Activated naive CD8-positive, alpha-beta T cell treated with anti-CD3 and anti-CD28 coated beads for 36 hours (primary cell): ENCODE measurements at regions not wholly inside any gene's neighbourhood (a gene's known extent, or its start where the extent isn't known, plus 50 kb on each side); places are given as distances from the start of the nearest gene placed in this dataset.

Experiments used
- DNase-seq: peaks from one replicate; pipeline ENCODE4 v3.0.0; 2021
- H3K27ac Mint-ChIP-seq: one replicate; pipeline ENCODE4 v1.8.0; 2022; ENCODE audit warnings: mild to moderate bottlenecking, moderate library complexity, mixed read lengths
- H3K27me3 Mint-ChIP-seq: one replicate; pipeline ENCODE4 v1.8.0; 2022; ENCODE audit warnings: mild to moderate bottlenecking, mixed read lengths
- H3K36me3 Mint-ChIP-seq: one replicate; pipeline ENCODE4 v1.8.0; 2021; ENCODE audit warnings: mild to moderate bottlenecking, mixed read lengths
- H3K4me1 Mint-ChIP-seq: one replicate; pipeline ENCODE4 v1.8.0; 2021; ENCODE audit warnings: mixed read lengths
- H3K4me3 Mint-ChIP-seq: one replicate; pipeline ENCODE4 v1.8.0; 2022; ENCODE audit warnings: mild to moderate bottlenecking, moderate library complexity, mixed read lengths
- H3K9me3 Mint-ChIP-seq: one replicate; pipeline ENCODE4 v1.8.0; 2022; ENCODE audit warnings: mixed read lengths

- no peaks in the 10 kb centered on the region for H3K36me3 Mint-ChIP-seq
- no peak overlapping the region for H3K27ac Mint-ChIP-seq
- peaks cover 26% of the 10 kb centered on the region for H3K27me3 Mint-ChIP-seq
- peaks cover 2% of the 10 kb centered on the region for H3K4me1 Mint-ChIP-seq
- H3K9me3 Mint-ChIP-seq = no peaks in the 10 kb centered on the region
- H3K4me3 Mint-ChIP-seq = no peak overlapping the region
- no peak for DNase-seq
Measured at GRCh38 chr21:35682904-35683549, 377.3 kb downstream of the SETD4 start.

DNA sequence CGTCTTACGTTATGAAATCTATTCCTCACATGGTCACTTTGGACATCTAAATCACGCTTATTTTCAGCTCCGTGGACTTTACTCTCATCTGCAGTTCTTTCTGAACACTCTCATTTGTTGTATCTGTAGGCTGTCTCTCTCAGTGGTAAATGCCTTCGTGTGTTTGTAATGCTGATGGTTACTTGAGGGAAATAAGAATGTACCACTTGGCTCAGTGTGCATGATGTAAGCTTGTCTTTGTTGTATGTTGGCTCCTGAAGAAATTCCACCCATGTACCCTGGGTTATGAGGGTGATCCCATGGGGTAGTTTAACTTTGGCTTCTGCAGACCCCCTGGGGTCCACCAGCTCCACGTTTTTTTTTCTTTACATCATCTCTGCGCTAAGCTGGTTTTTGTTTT is 378.4 kb downstream of the SETD4 start:
- no peak overlapping the region for H3K27ac Mint-ChIP-seq
- H3K27me3 Mint-ChIP-seq = peaks cover 15% of the 10 kb centered on the region
- DNase-seq = no peak

GRCh38 chr21:35679076-35679475 is 381.2 kb downstream of the SETD4 start:
- peaks cover 2% of the 10 kb centered on the region for H3K4me1 Mint-ChIP-seq
- H3K27ac Mint-ChIP-seq = no peak overlapping the region
- no peaks in the 10 kb centered on the region for H3K9me3 Mint-ChIP-seq
- H3K4me3 Mint-ChIP-seq = no peak overlapping the region
- peaks cover 7% of the 10 kb centered on the region for H3K27me3 Mint-ChIP-seq
- H3K36me3 Mint-ChIP-seq = no peaks in the 10 kb centered on the region
- DNase-seq = no peak

More for the DNA sequence above, 378.4 kb downstream of the SETD4 start:
- no peaks in the 10 kb centered on the region for H3K9me3 Mint-ChIP-seq
- H3K4me3 Mint-ChIP-seq = no peak overlapping the region
- peaks cover 2% of the 10 kb centered on the region for H3K4me1 Mint-ChIP-seq
- H3K36me3 Mint-ChIP-seq = no peaks in the 10 kb centered on the region

GRCh38 chr21:35678393-35678792 is 381.9 kb downstream of the SETD4 start:
- peaks cover 2% of the 10 kb centered on the region for H3K4me1 Mint-ChIP-seq
- no peaks in the 10 kb centered on the region for H3K9me3 Mint-ChIP-seq
- H3K27me3 Mint-ChIP-seq = peaks cover 7% of the 10 kb centered on the region
- no peak overlapping the region for H3K4me3 Mint-ChIP-seq
- no peaks in the 10 kb centered on the region for H3K36me3 Mint-ChIP-seq
- DNase-seq = no peak
- no peak overlapping the region for H3K27ac Mint-ChIP-seq

- Mint-ChIP-seq H3K27ac (no peak overlapping the region), H3K4me1 (no peaks in the 10 kb centered on the region), H3K4me3 (no peak overlapping the region), H3K36me3 (no peaks in the 10 kb centered on the region), H3K9me3 (no peaks in the 10 kb centered on the region), H3K27me3 (peaks cover 7% of the 10 kb centered on the region)
- no peak for DNase-seq
Measured at GRCh38 chr21:35677298-35677841, 383.0 kb downstream of the SETD4 start.

DNA sequence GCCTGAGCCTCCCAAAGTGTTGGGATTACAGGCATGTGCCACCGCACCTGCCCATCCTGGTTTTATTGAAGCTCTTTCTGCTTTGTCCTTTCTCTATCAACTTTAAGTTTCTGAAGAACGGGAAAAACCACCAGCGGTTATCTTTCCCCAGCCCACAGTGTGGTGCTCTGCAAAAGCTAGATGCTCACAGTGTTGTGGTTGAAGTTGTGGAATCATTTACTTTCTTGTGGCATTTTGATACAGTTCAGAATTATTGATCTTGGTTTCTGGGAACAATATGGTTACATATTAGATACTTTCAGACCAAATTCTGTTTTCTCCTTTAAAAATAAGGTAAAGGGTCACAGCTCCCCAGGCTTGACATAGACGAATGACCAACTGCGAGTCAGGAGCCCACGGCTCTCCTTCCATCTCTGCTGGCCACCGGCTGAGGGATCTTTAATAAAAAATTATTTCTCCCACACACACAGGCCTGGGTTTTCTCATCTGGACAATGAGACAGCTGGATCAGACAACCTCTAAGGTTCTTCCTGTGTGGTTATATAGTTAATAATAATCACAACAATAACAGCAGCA is 385.3 kb downstream of the SETD4 start:
- H3K4me1 Mint-ChIP-seq = no peaks in the 10 kb centered on the region
- H3K27ac Mint-ChIP-seq = no peak overlapping the region
- H3K4me3 Mint-ChIP-seq = no peak overlapping the region
- H3K36me3 Mint-ChIP-seq = no peaks in the 10 kb centered on the region
- H3K27me3 Mint-ChIP-seq = peaks cover 4% of the 10 kb centered on the region
- no peaks in the 10 kb centered on the region for H3K9me3 Mint-ChIP-seq
- no peak for DNase-seq

GRCh38 chr21:35674091-35674671 is 386.1 kb downstream of the SETD4 start:
- DNase-seq = no peak
- Mint-ChIP-seq H3K36me3 (no peaks in the 10 kb centered on the region), H3K27me3 (peaks cover 9% of the 10 kb centered on the region), H3K4me1 (no peaks in the 10 kb centered on the region), H3K27ac (no peak overlapping the region), H3K4me3 (no peak overlapping the region), H3K9me3 (no peaks in the 10 kb centered on the region)

DNA sequence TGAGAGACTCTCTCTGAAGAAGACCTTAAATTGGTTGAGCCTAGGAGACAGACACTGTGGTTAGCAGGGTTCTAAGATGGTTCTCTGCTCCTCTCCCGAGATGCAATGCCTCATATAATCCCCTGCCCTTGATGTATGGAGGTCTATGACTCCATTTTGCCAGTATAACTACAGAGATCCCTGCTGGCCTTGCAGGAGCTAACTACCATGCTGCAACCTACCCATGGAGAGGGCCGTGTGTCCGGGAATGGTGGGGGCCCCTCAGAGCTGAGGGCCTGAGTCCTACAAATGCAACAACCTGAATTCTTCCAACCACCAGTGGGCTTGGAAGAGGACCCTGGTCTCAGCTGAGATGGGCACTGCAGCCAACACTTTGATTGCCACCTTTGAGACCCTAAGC is 388.0 kb downstream of the SETD4 start:
- Mint-ChIP-seq H3K27me3 (peaks cover 14% of the 10 kb centered on the region), H3K27ac (no peak overlapping the region), H3K36me3 (no peaks in the 10 kb centered on the region), H3K4me1 (no peaks in the 10 kb centered on the region), H3K4me3 (no peak overlapping the region), H3K9me3 (no peaks in the 10 kb centered on the region)
- DNase-seq = no peak

GRCh38 chr21:35664683-35665082 is 395.6 kb downstream of the SETD4 start:
- no peak for DNase-seq
- Mint-ChIP-seq H3K4me1 (peaks cover 2% of the 10 kb centered on the region), H3K9me3 (no peaks in the 10 kb centered on the region)

GRCh38 chr21:35663856-35664606 is 396.3 kb downstream of the SETD4 start:
- no peaks in the 10 kb centered on the region for H3K36me3 Mint-ChIP-seq
- H3K9me3 Mint-ChIP-seq = no peaks in the 10 kb centered on the region
- H3K27me3 Mint-ChIP-seq = peaks cover 8% of the 10 kb centered on the region
- no peak overlapping the region for H3K27ac Mint-ChIP-seq
- peaks cover 2% of the 10 kb centered on the region for H3K4me1 Mint-ChIP-seq
- DNase-seq = no peak
- no peak overlapping the region for H3K4me3 Mint-ChIP-seq

More at GRCh38 chr21:35664683-35665082, 395.6 kb downstream of the SETD4 start:
- Mint-ChIP-seq H3K4me3 (no peak overlapping the region), H3K27ac (no peak overlapping the region), H3K27me3 (peaks cover 12% of the 10 kb centered on the region), H3K36me3 (no peaks in the 10 kb centered on the region)

GRCh38 chr21:35658242-35658641 is 402.1 kb downstream of the SETD4 start:
- Mint-ChIP-seq H3K36me3 (no peaks in the 10 kb centered on the region), H3K27me3 (no peaks in the 10 kb centered on the region), H3K4me3 (no peak overlapping the region), H3K4me1 (peaks cover 8% of the 10 kb centered on the region), H3K9me3 (no peaks in the 10 kb centered on the region), H3K27ac (no peak overlapping the region)
- DNase-seq = no peak

GRCh38 chr21:35652872-35653271 is 407.5 kb downstream of the SETD4 start:
- H3K36me3 Mint-ChIP-seq = no peaks in the 10 kb centered on the region
- no peak for DNase-seq
- H3K4me1 Mint-ChIP-seq = peaks cover 2% of the 10 kb centered on the region
- H3K4me3 Mint-ChIP-seq = no peak overlapping the region
- H3K27ac Mint-ChIP-seq = no peak overlapping the region
- peaks cover 24% of the 10 kb centered on the region for H3K27me3 Mint-ChIP-seq
- no peaks in the 10 kb centered on the region for H3K9me3 Mint-ChIP-seq

DNA sequence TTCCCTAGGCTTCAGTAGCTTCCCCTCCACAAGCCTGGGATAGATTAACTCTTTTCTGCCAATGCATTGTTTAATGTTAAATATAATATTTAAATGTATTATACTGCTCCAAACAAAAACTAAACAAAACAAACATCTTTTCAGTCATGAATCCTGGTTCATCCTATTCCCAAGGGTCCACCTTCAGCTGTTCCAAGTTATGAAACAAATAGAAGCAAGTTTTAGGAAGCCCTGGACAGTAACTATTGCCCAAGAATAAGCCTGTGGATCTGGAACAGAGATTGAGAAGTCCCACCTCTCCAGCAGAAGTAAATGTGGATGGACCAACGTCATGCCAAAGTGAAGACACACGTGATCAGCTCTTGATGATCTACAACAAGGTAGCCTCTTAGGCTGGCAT is 408.1 kb downstream of the SETD4 start:
- Mint-ChIP-seq H3K27ac (no peak overlapping the region), H3K4me1 (no peaks in the 10 kb centered on the region), H3K36me3 (no peaks in the 10 kb centered on the region), H3K27me3 (peaks cover 24% of the 10 kb centered on the region), H3K9me3 (no peaks in the 10 kb centered on the region), H3K4me3 (no peak overlapping the region)
- DNase-seq = no peak

- Mint-ChIP-seq H3K27ac (no peak overlapping the region), H3K36me3 (no peaks in the 10 kb centered on the region), H3K4me1 (no peaks in the 10 kb centered on the region), H3K4me3 (no peak overlapping the region), H3K27me3 (peaks cover 24% of the 10 kb centered on the region), H3K9me3 (no peaks in the 10 kb centered on the region)
- no peak for DNase-seq
Measured at GRCh38 chr21:35651196-35651595, 409.1 kb downstream of the SETD4 start.

DNA sequence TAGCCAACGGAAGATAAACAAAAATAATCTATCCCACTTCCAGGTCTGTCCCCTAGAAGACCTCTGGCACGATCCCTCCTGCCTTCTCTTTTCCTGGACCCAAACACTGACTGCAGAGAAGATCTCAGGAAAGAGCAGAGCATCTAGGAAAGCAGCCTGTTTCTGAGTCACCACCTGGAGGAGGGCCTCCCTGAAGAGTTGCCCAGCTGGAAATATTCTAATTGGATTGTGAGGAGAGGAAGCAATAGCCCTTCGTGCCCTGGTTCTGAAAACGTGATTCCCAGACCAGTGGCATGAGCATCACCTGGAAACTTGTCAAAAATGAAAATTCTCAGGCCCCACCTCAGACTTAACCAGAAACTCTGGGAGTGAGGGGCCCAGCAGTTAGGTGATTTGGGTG is 411.1 kb downstream of the SETD4 start:
- Mint-ChIP-seq H3K9me3 (no peaks in the 10 kb centered on the region), H3K27me3 (peaks cover 24% of the 10 kb centered on the region), H3K4me3 (no peak overlapping the region), H3K27ac (no peak overlapping the region), H3K4me1 (no peaks in the 10 kb centered on the region), H3K36me3 (no peaks in the 10 kb centered on the region)
- no peak for DNase-seq
